K562 (cell line): ENCODE measurements at regions not wholly inside any gene's neighbourhood (a gene's known extent, or its start where the extent isn't known, plus 50 kb on each side); places are given as distances from the start of the nearest gene placed in this dataset.
A peak's percentile ranks its signal among the peaks of the same experiment; 100 is the strongest.

Experiments
- CTCF ChIP-seq, 3 experiments: IDR thresholded peaks in 2 of 3; conservative IDR thresholded peaks in 1 of 3; 2 replicates each; pipeline ENCODE4 v1.5.1; 2011 to 2012; ENCODE audit warnings: low read length in 3 of 3, mild to moderate bottlenecking in 3 of 3, control low read depth in 2 of 3, improper control_type of control experiment in 1 of 3, inconsistent platforms in 1 of 3, low read depth in 1 of 3, mixed read lengths in 1 of 3, moderate library complexity in 1 of 3; ENCODE audit not compliant: insufficient read depth in 2 of 3
- HES1 ChIP-seq: fragments of 450-650 bp; IDR thresholded peaks from 2 replicates; pipeline ENCODE4 v1.6.1; 2016; ENCODE audit warnings: low read depth, mild to moderate bottlenecking, moderate library complexity

- peak in 2 of 3 experiments; percentile 8 to 29; a peak in 2 of 6 replicates for TF ChIP-seq CTCF (IDR thresholded peaks at IDR 0.05 in 2 of 3, conservative IDR thresholded peaks at IDR 0.05 in 1 of 3; ENCODE audit: insufficient read depth in 2 of 3, low read depth in 1 of 3, low read length in 3 of 3)
- no peak for TF ChIP-seq HES1
Observed at GRCh38 chr2:216792222-216793021, 67.4 kb downstream of the TNP1 start.
